Tibial nerve (tissue), 4 donors: ENCODE measurements at regions not wholly inside any gene's neighbourhood (a gene's known extent, or its start where the extent isn't known, plus 50 kb on each side); places are given as distances from the start of the nearest gene placed in this dataset.

Experiments
- DNase-seq, 2 donors: peaks; one replicate each; pipeline ENCODE4 v3.0.0-alpha.2; 2019; ENCODE audit warnings: low spot score in 2 of 2
- H3K27ac ChIP-seq, 4 donors: fragments of 200-600 bp; sonication (generic) in 3 of 4; one replicate each; pipeline ENCODE4 v1.5.1; 2017 to 2019; ENCODE audit warnings: mild to moderate bottlenecking in 1 of 4
- H3K27me3 ChIP-seq, 2 donors: fragments of 200-600 bp; sonication (generic) in 1 of 2; one replicate each; pipeline versions ENCODE4 v1.5.1 to v1.6.0; 2017 to 2019
- H3K36me3 ChIP-seq, 3 donors: fragments of 200-600 bp; sonication (generic); one replicate each; pipeline ENCODE4 v1.5.1; 2018 to 2019
- H3K4me1 ChIP-seq, 4 donors: fragments of 200-600 bp; sonication (generic) in 3 of 4; one replicate each; pipeline ENCODE4 v1.5.1; 2017 to 2019
- H3K4me3 ChIP-seq, 4 donors: fragments of 200-600 bp; sonication (generic) in 3 of 4; one replicate each; pipeline ENCODE4 v1.5.1; 2017 to 2019; ENCODE audit warnings: mild to moderate bottlenecking in 1 of 4, moderate library complexity in 1 of 4
- H3K9me3 ChIP-seq, 4 donors: fragments of 200-600 bp; sonication (generic) in 3 of 4; one replicate each; pipeline ENCODE4 v1.5.1; 2017 to 2019
- CTCF ChIP-seq, 5 experiments: fragments of 200-600 bp in 3 of 5; fragments of 450-650 bp in 2 of 5; sonication (generic) in 3 of 5; IDR thresholded peaks; one replicate each; pipeline ENCODE4 v1.5.1; 2016 to 2019; ENCODE audit warnings: antibody characterized with exemption in 5 of 5, mild to moderate bottlenecking in 3 of 5, moderate library complexity in 2 of 5
- EP300 ChIP-seq, 2 donors: sonication (generic); formaldehyde crosslinking; IDR thresholded peaks; one replicate each; pipeline ENCODE4 v1.6.1; 2017; ENCODE audit warnings: antibody characterized with exemption in 2 of 2, mild to moderate bottlenecking in 1 of 2
- POLR2A ChIP-seq, 2 donors: fragments of 450-650 bp; IDR thresholded peaks; one replicate each; pipeline ENCODE4 v1.6.1; 2017; ENCODE audit warnings: antibody characterized with exemption in 2 of 2, mild to moderate bottlenecking in 2 of 2, moderate library complexity in 2 of 2
- WGBS, 2 donors: methylation state at CpG; one replicate each; pipeline ENCODE4 v1.1.5; 2018; 5-methylcytosine and 5-hydroxymethylcytosine counted together

- Histone ChIP-seq H3K27ac (no peak overlapping the region), H3K4me3 (no peak overlapping the region), H3K27me3 (no peaks in the 10 kb centered on the region), H3K36me3 (no peaks in the 10 kb centered on the region), H3K4me1 (no peaks in the 10 kb centered on the region), H3K9me3 (no peaks in the 10 kb centered on the region)
- TF ChIP-seq CTCF (IDR thresholded peaks at IDR 0.05) (no peak), POLR2A (IDR thresholded peaks at IDR 0.05) (no peak), EP300 (IDR thresholded peaks at IDR 0.05) (no peak)
- 69 to 72% methylated on average over 2 of the region's 2 CpGs for WGBS, 2 donors
- DNase-seq: no peak
These were observed 736.2 kb downstream of the INHBA start for GRCh38 chr7:40966693-40967092.

- TF ChIP-seq POLR2A (IDR thresholded peaks at IDR 0.05) (no peak), CTCF (IDR thresholded peaks at IDR 0.05) (no peak), EP300 (IDR thresholded peaks at IDR 0.05) (no peak)
- Histone ChIP-seq H3K27me3 (no peaks in the 10 kb centered on the region), H3K4me1 (no peaks in the 10 kb centered on the region), H3K9me3 (no peaks in the 10 kb centered on the region), H3K4me3 (no peak overlapping the region), H3K36me3 (no peaks in the 10 kb centered on the region), H3K27ac (no peak overlapping the region)
- 63 to 72% methylated on average over 1 of the region's 1 CpG for WGBS, 2 donors
- DNase-seq: no peak
These were observed 737.1 kb downstream of the INHBA start for GRCh38 chr7:40965774-40966173.

- DNase-seq: no peak
- WGBS, 2 donors: 33 to 44% methylated on average over 1 of the region's 1 CpG
- TF ChIP-seq POLR2A (IDR thresholded peaks at IDR 0.05): no peak
- TF ChIP-seq CTCF (IDR thresholded peaks at IDR 0.05): no peak
- no peak for TF ChIP-seq EP300 (IDR thresholded peaks at IDR 0.05)
These were observed 737.9 kb downstream of the INHBA start for GRCh38 chr7:40965016-40965415.

GRCh38 chr7:40964610-40965009 is 738.3 kb downstream of the INHBA start:
- DNase-seq: no peak
- no peak overlapping the region for H3K27ac ChIP-seq
- H3K36me3 ChIP-seq: no peaks in the 10 kb centered on the region
- no peaks in the 10 kb centered on the region for H3K9me3 ChIP-seq
- no peaks in the 10 kb centered on the region for H3K27me3 ChIP-seq
- no peaks in the 10 kb centered on the region for H3K4me1 ChIP-seq
- WGBS, 2 donors: 55 to 63% methylated on average over 2 of the region's 2 CpGs
- TF ChIP-seq EP300 (IDR thresholded peaks at IDR 0.05) (no peak), POLR2A (IDR thresholded peaks at IDR 0.05) (no peak), CTCF (IDR thresholded peaks at IDR 0.05) (no peak)
- no peak overlapping the region for H3K4me3 ChIP-seq

More at GRCh38 chr7:40965016-40965415, 737.9 kb downstream of the INHBA start:
- no peaks in the 10 kb centered on the region for H3K36me3 ChIP-seq
- H3K4me3 ChIP-seq: no peak overlapping the region
- H3K9me3 ChIP-seq: no peaks in the 10 kb centered on the region
- no peak overlapping the region for H3K27ac ChIP-seq
- H3K4me1 ChIP-seq: no peaks in the 10 kb centered on the region
- H3K27me3 ChIP-seq: no peaks in the 10 kb centered on the region

GRCh38 chr7:40959955-40960354 is 742.9 kb downstream of the INHBA start:
- TF ChIP-seq POLR2A (IDR thresholded peaks at IDR 0.05) (no peak), CTCF (IDR thresholded peaks at IDR 0.05) (no peak), EP300 (IDR thresholded peaks at IDR 0.05) (no peak)
- no peaks in the 10 kb centered on the region for H3K27me3 ChIP-seq
- H3K27ac ChIP-seq: no peak overlapping the region
- H3K36me3 ChIP-seq: no peaks in the 10 kb centered on the region
- 79 to 82% methylated on average over 1 of the region's 1 CpG for WGBS, 2 donors
- H3K9me3 ChIP-seq: no peaks in the 10 kb centered on the region
- no peaks in the 10 kb centered on the region for H3K4me1 ChIP-seq
- no peak overlapping the region for H3K4me3 ChIP-seq
- no peak for DNase-seq
